GM12878 (cell line): ENCODE measurements at regions not wholly inside any gene's neighbourhood (a gene's known extent, or its start where the extent isn't known, plus 50 kb on each side); places are given as distances from the start of the nearest gene placed in this dataset.

ENCODE experiments used
- ATAC-seq: fragments of 200-7000 bp; cut with Tn5 transposase; 3 replicates; pipeline ENCODE4 v1.9.1; 2020; ENCODE audit warnings: mild to moderate bottlenecking, moderate library complexity
- BruUV-seq: library from RNA; stranded (reverse); fragments of 400-500 nt; replicated peaks from 2 replicates; lab custom pipeline; 2021; lab: Mats Ljungman, UMichigan
- CTCF ChIA-PET: fragments of 300-600 bp; sonication (Branson Sonifier 250); formaldehyde crosslinking; extraction: SDS; loops from one replicate; lab custom pipeline; 2021; ENCODE audit warnings: inconsistent platforms; lab: Yijun Ruan, JAX
- POLR2A ChIA-PET: fragments of 350-600 bp; formaldehyde crosslinking; extraction: SDS; loops from one replicate; lab custom pipeline; 2021; ENCODE audit warnings: inconsistent platforms; lab: Charles Lee
- RAD21 ChIA-PET: fragments of 300-600 bp; sonication (Branson Sonifier 250); formaldehyde crosslinking; loops from one replicate; lab custom pipeline; 2023; ENCODE audit warnings: antibody characterized with exemption; ENCODE audit not compliant: unreplicated experiment; lab: Charles Lee
- SMC1A ChIA-PET: fragments of 300-600 bp; sonication (Branson Sonifier 250); formaldehyde crosslinking; loops from one replicate; lab custom pipeline; 2023; ENCODE audit not compliant: unreplicated experiment, uncharacterized antibody; lab: Charles Lee
- DNase-seq: peaks from one replicate; pipeline ENCODE4 v3.0.0-alpha.2; 2011; ENCODE audit warnings: low read depth, low spot score
- FAIRE-seq: peaks from 3 replicates; lab custom pipeline; 2011; peaks lifted over from hg19 to GRCh38; lab: Jason Lieb, UNC
- H2AFZ ChIP-seq: 2 replicates; pipeline ENCODE4 v1.6.0; 2011; ENCODE audit warnings: low read depth, low read length, control low read depth; ENCODE audit not compliant: control insufficient read depth
- H3K27ac ChIP-seq: 2 replicates; pipeline ENCODE4 v1.5.1; 2011; ENCODE audit warnings: control low read depth; ENCODE audit not compliant: control insufficient read depth, insufficient read depth
- H3K27me3 ChIP-seq, 2 experiments: replicated peaks in 1 of 2; 2 replicates each; pipeline versions ENCODE4 v1.6.0 to v1.6.1; 2011; ENCODE audit warnings: low read length in 1 of 2; ENCODE audit not compliant: control insufficient read depth in 2 of 2, insufficient read depth in 2 of 2
- H3K36me3 ChIP-seq, 2 experiments: 2 replicates each; pipeline ENCODE4 v1.5.1; 2011; ENCODE audit warnings: low read length in 1 of 2; ENCODE audit not compliant: control insufficient read depth in 2 of 2, insufficient read depth in 2 of 2
- H3K4me1 ChIP-seq: 2 replicates; pipeline ENCODE4 v1.6.1; 2011; ENCODE audit warnings: mild to moderate bottlenecking, low read length, moderate library complexity, mixed read lengths; ENCODE audit not compliant: control insufficient read depth, insufficient read depth
- H3K4me2 ChIP-seq: 2 replicates; pipeline ENCODE4 v1.6.0; 2011; ENCODE audit warnings: control low read depth; ENCODE audit not compliant: control insufficient read depth, insufficient read depth
- H3K4me3 ChIP-seq: fragments of 200-600 bp; sonication (generic); 2 replicates; pipeline ENCODE4 v1.5.1; 2016
- H3K79me2 ChIP-seq: 2 replicates; pipeline ENCODE4 v1.6.0; 2011; ENCODE audit warnings: low read length; ENCODE audit not compliant: control insufficient read depth, insufficient read depth
- H3K9ac ChIP-seq: 2 replicates; pipeline ENCODE4 v1.8.0; 2011; ENCODE audit warnings: low read length, control low read depth, mixed read lengths; ENCODE audit not compliant: control insufficient read depth, insufficient read depth
- H3K9me3 ChIP-seq: replicated peaks from 3 replicates; pipeline ENCODE4 v1.5.1; 2011; ENCODE audit warnings: mild to moderate bottlenecking, low read length; ENCODE audit not compliant: control insufficient read depth, insufficient read depth
- H4K20me1 ChIP-seq: 2 replicates; pipeline ENCODE4 v1.6.0; 2011; ENCODE audit not compliant: control insufficient read depth, insufficient read depth
- EGR1 ChIP-seq, 2 experiments: IDR thresholded peaks; 1 replicate in 1 of 2; 2 replicates in 1 of 2; pipeline ENCODE4 v1.6.1; 2011 to 2012; ENCODE audit warnings: low read depth in 2 of 2, low read length in 2 of 2, borderline replicate concordance in 1 of 2, mild to moderate bottlenecking in 1 of 2, moderate library complexity in 1 of 2
- EZH2 ChIP-seq: IDR thresholded peaks from 2 replicates; pipeline ENCODE4 v1.6.1; 2012; ENCODE audit warnings: low read depth, mild to moderate bottlenecking, control low read depth, inconsistent platforms, low read length, borderline replicate concordance; ENCODE audit not compliant: control insufficient read depth
- FOS ChIP-seq: IDR thresholded peaks from 3 replicates; pipeline ENCODE4 v1.6.1; 2011; ENCODE audit warnings: borderline replicate concordance; ENCODE audit not compliant: insufficient read length; ENCODE audit errors: extremely low read depth
- HCFC1 ChIP-seq: fragments of 150-350 bp; IDR thresholded peaks from 2 replicates; pipeline ENCODE4 v1.6.1; 2014; ENCODE audit warnings: low read length
- IRF5 ChIP-seq: fragments of 450-650 bp; IDR thresholded peaks from 2 replicates; pipeline ENCODE4 v1.6.1; 2017; ENCODE audit warnings: borderline replicate concordance
- MEF2A ChIP-seq: IDR thresholded peaks from 2 replicates; pipeline ENCODE4 v1.6.1; 2011; ENCODE audit warnings: low read depth, mild to moderate bottlenecking, low read length, moderate library complexity; ENCODE audit not compliant: insufficient read depth
- MLLT1 ChIP-seq: fragments of 450-650 bp; IDR thresholded peaks from 2 replicates; pipeline ENCODE4 v1.6.1; 2016; ENCODE audit warnings: mild to moderate bottlenecking
- NFXL1 ChIP-seq: fragments of 450-650 bp; IDR thresholded peaks from 2 replicates; pipeline ENCODE4 v1.6.1; 2017; ENCODE audit warnings: antibody characterized with exemption, mild to moderate bottlenecking, borderline replicate concordance
- NR2C2 ChIP-seq: IDR thresholded peaks from 2 replicates; pipeline ENCODE4 v1.6.1; 2011; ENCODE audit warnings: borderline replicate concordance, low read depth; ENCODE audit not compliant: control insufficient read depth, insufficient read length
- PAX8 ChIP-seq: fragments of 450-650 bp; IDR thresholded peaks from 2 replicates; pipeline ENCODE4 v1.6.1; 2017; ENCODE audit warnings: mild to moderate bottlenecking, moderate library complexity
- PKNOX1 ChIP-seq: fragments of 450-650 bp; IDR thresholded peaks from 2 replicates; pipeline ENCODE4 v1.6.1; 2016; ENCODE audit warnings: mild to moderate bottlenecking
- POU2F2 ChIP-seq: IDR thresholded peaks from 3 replicates; pipeline ENCODE4 v1.6.1; 2011; ENCODE audit warnings: low read depth, mild to moderate bottlenecking, low read length, borderline replicate concordance
- SMAD1 ChIP-seq: fragments of 450-650 bp; IDR thresholded peaks from 2 replicates; pipeline ENCODE4 v1.6.1; 2018; ENCODE audit warnings: mild to moderate bottlenecking, low read depth; ENCODE audit not compliant: partially characterized antibody
- SMAD5 ChIP-seq: IDR thresholded peaks from 2 replicates; pipeline ENCODE4 v1.6.1; 2016; ENCODE audit warnings: antibody characterized with exemption, low read depth
- SREBF2 ChIP-seq: IDR thresholded peaks from 2 replicates; pipeline ENCODE4 v1.6.1; 2012; ENCODE audit warnings: mild to moderate bottlenecking, low read length
- SUZ12 ChIP-seq: fragments of 200-600 bp; sonication (generic); IDR thresholded peaks from one replicate; pipeline ENCODE4 v1.6.1; 2018; ENCODE audit warnings: antibody characterized with exemption, mild to moderate bottlenecking; ENCODE audit not compliant: unreplicated experiment
- ZBTB33 ChIP-seq: fragments of 450-650 bp; IDR thresholded peaks from 2 replicates; pipeline ENCODE4 v1.6.1; 2017; ENCODE audit warnings: mild to moderate bottlenecking
- ZNF207 ChIP-seq: fragments of 450-650 bp; IDR thresholded peaks from 2 replicates; pipeline ENCODE4 v1.6.1; 2014; ENCODE audit warnings: antibody characterized with exemption, mild to moderate bottlenecking, borderline replicate concordance
- WGBS: methylation state at CpG from one replicate; pipeline ENCODE4 v1.1.6; 2016; ENCODE audit warnings: low lambda C conversion rate; ENCODE audit not compliant: insufficient replicate concordance, insufficient coverage; ENCODE audit errors: missing lambda C conversion rate; 5-methylcytosine and 5-hydroxymethylcytosine counted together
- in situ Hi-C: fragments of 300-500 bp; cut with MboI; formaldehyde crosslinking; loops from 9 replicates; pipeline ENCODE4 v1.14.3; 2018; ENCODE audit warnings: mixed read lengths
- intact Hi-C: fragments of 100-400 bp; cut with micrococcal nuclease; formaldehyde crosslinking; loops from one replicate; pipeline ENCODE4 v1.14.2; 2022; ENCODE audit not compliant: unreplicated experiment

GRCh38 chr22:47291565-47292495 lies 529.4 kb downstream of the TBC1D22A start:
- intact Hi-C loops (no loop called here), in situ Hi-C loops (no loop called here)
- ATAC-seq = no peak
- no peak overlapping the region for H3K4me2 ChIP-seq
- BruUV-seq = no TSS peak
- H3K79me2 ChIP-seq = no peaks in the 10 kb centered on the region
- no peaks in the 10 kb centered on the region for H4K20me1 ChIP-seq
- H3K9me3 ChIP-seq = no peaks in the 10 kb centered on the region
- POLR2A ChIA-PET = no interaction called here
- DNase-seq = no peak
- H3K4me1 ChIP-seq = no peaks in the 10 kb centered on the region
- FAIRE-seq = no peak
- no peaks in the 10 kb centered on the region for H3K27me3 ChIP-seq
- WGBS = 25% methylated on average over 18 of the region's 18 CpGs
- no peak overlapping the region for H2AFZ ChIP-seq
- H3K27ac ChIP-seq = no peak overlapping the region
- no peaks in the 10 kb centered on the region for H3K36me3 ChIP-seq
- CTCF ChIA-PET = no interaction called here
- RAD21 ChIA-PET = no interaction called here
- H3K9ac ChIP-seq = no peak overlapping the region
- SMC1A ChIA-PET = no interaction called here
- H3K4me3 ChIP-seq = no peak overlapping the region
- TF ChIP-seq PKNOX1 (no peak), POU2F2 (no peak), SMAD1 (no peak), NFXL1 (no peak), EZH2 (no peak), SUZ12 (no peak), ZBTB33 (no peak), NR2C2 (no peak), MLLT1 (no peak), EGR1 (IDR thresholded peaks at IDR 0.05; ENCODE audit: borderline replicate concordance in 1 of 2, low read depth in 2 of 2, low read length in 2 of 2) (no peak), FOS (no peak), SMAD5 (no peak), ZNF207 (no peak), SREBF2 (no peak), MEF2A (no peak), IRF5 (no peak), PAX8 (no peak), HCFC1 (no peak)
